GM19463 (cell line): ENCODE measurements at regions not wholly inside any gene's neighbourhood (a gene's known extent, or its start where the extent isn't known, plus 50 kb on each side); places are given as distances from the start of the nearest gene placed in this dataset.
A peak's percentile ranks its signal among the peaks of the same experiment; 100 is the strongest.
"Not testable (repeated sequence)": the region's sequence is repeated elsewhere in the genome, so short reads cannot be mapped to it uniquely, and the experiment has no call there.

ENCODE experiments used
- ATAC-seq: cut with Tn5 transposase; IDR thresholded peaks from one replicate; pipeline ENCODE4 v1.9.1; 2021; ENCODE audit warnings: mild to moderate bottlenecking, moderate library complexity; ENCODE audit not compliant: unreplicated experiment

- ATAC-seq: peak; percentile 56
Observed at GRCh38 chr4:83931659-83932438, 395.9 kb downstream of the GPAT3 start.

- ATAC-seq: no peak
Observed at GRCh38 chr4:83929550-83929949, 393.6 kb downstream of the GPAT3 start.

- no peak for ATAC-seq
Observed at GRCh38 chr4:83926950-83927349, 391.0 kb downstream of the GPAT3 start.

- no peak for ATAC-seq
Observed at GRCh38 chr4:83923341-83923740, 387.4 kb downstream of the GPAT3 start.

GRCh38 chr4:83922402-83922801, 386.5 kb downstream of the GPAT3 start:
- ATAC-seq: no peak

GRCh38 chr4:83921124-83921523, 385.2 kb downstream of the GPAT3 start:
- no peak for ATAC-seq

GRCh38 chr4:83920375-83920774, 384.5 kb downstream of the GPAT3 start:
- ATAC-seq: no peak

GRCh38 chr4:83917572-83917971, 381.7 kb downstream of the GPAT3 start:
- ATAC-seq: no peak

GRCh38 chr4:83910693-83911092, 374.8 kb downstream of the GPAT3 start:
- ATAC-seq: no peak

- no peak for ATAC-seq
Observed at GRCh38 chr4:83906561-83906960, 370.7 kb downstream of the GPAT3 start.

- ATAC-seq: no peak
Observed at GRCh38 chr4:83905952-83906351, 370.0 kb downstream of the GPAT3 start.

- ATAC-seq: not testable (repeated sequence)
Observed at GRCh38 chr4:83903740-83904139, 367.8 kb downstream of the GPAT3 start.

- ATAC-seq: no peak
Observed at GRCh38 chr4:83894831-83895230, 358.9 kb downstream of the GPAT3 start.

GRCh38 chr4:83890816-83891215, 354.9 kb downstream of the GPAT3 start:
- no peak for ATAC-seq

GRCh38 chr4:83890231-83890630, 354.3 kb downstream of the GPAT3 start:
- ATAC-seq: no peak

GRCh38 chr4:83889802-83890201, 353.9 kb downstream of the GPAT3 start:
- no peak for ATAC-seq

- ATAC-seq: no peak
Observed at GRCh38 chr4:83885256-83886182, 349.6 kb downstream of the GPAT3 start.

- no peak for ATAC-seq
Observed at GRCh38 chr4:83876047-83876446, 340.1 kb downstream of the GPAT3 start.

- ATAC-seq: no peak
Observed at GRCh38 chr4:83875437-83875836, 339.5 kb downstream of the GPAT3 start.

GRCh38 chr4:83873996-83874395, 338.1 kb downstream of the GPAT3 start:
- no peak for ATAC-seq

- ATAC-seq: no peak
Observed at GRCh38 chr4:83870328-83870950, 334.5 kb downstream of the GPAT3 start.
